ENCODE measurements at regions not wholly inside any gene's neighbourhood (a gene's known extent, or its start where the extent isn't known, plus 50 kb on each side); places are given as distances from the start of the nearest gene placed in this dataset.

- ChIA-PET CTCF (no interaction called here), POLR2A (no interaction called here)
- TF ChIP-seq CTCF (IDR thresholded peaks at IDR 0.05; ENCODE audit: unreplicated experiment): no peak
- BruUV-seq (replicated peaks): no TSS peak
- no peaks in the 10 kb centered on the region for H3K27me3 Mint-ChIP-seq (ENCODE audit: insufficient read depth, unreplicated experiment)
- H3K27ac Mint-ChIP-seq (ENCODE audit: low read depth, unreplicated experiment): no peak overlapping the region
- no peaks in the 10 kb centered on the region for H3K4me1 Mint-ChIP-seq (ENCODE audit: insufficient read depth, unreplicated experiment)
- H3K4me3 Mint-ChIP-seq (ENCODE audit: unreplicated experiment): no peak overlapping the region
- no peaks in the 10 kb centered on the region for H3K36me3 Mint-ChIP-seq (ENCODE audit: insufficient read depth, unreplicated experiment)
- no peak for DNase-seq (ENCODE audit: unreplicated experiment)
- intact Hi-C loops (cut with micrococcal nuclease): no loop called here
- peaks cover 7% of the 10 kb centered on the region for H3K9me3 Mint-ChIP-seq (ENCODE audit: unreplicated experiment)
Measured at GRCh38 chr19:29076161-29076560, 136.8 kb downstream of the UQCRFS1 start.

GRCh38 chr19:29075149-29075548 lies 137.8 kb downstream of the UQCRFS1 start:
- H3K4me3 Mint-ChIP-seq (ENCODE audit: unreplicated experiment): no peak overlapping the region
- peaks cover 11% of the 10 kb centered on the region for H3K9me3 Mint-ChIP-seq (ENCODE audit: unreplicated experiment)
- intact Hi-C loops (cut with micrococcal nuclease): no loop called here
- no peak overlapping the region for H3K27ac Mint-ChIP-seq (ENCODE audit: low read depth, unreplicated experiment)
- TF ChIP-seq CTCF (IDR thresholded peaks at IDR 0.05; ENCODE audit: unreplicated experiment): no peak
- H3K36me3 Mint-ChIP-seq (ENCODE audit: insufficient read depth, unreplicated experiment): no peaks in the 10 kb centered on the region
- no peaks in the 10 kb centered on the region for H3K27me3 Mint-ChIP-seq (ENCODE audit: insufficient read depth, unreplicated experiment)
- POLR2A ChIA-PET: no interaction called here
- CTCF ChIA-PET: interaction anchor here (0.5 kb wide), 1 partner anchor 760 kb away, joined by 3 read pairs; no protein-coding TSS in a partner anchor
- no peaks in the 10 kb centered on the region for H3K4me1 Mint-ChIP-seq (ENCODE audit: insufficient read depth, unreplicated experiment)
- DNase-seq (ENCODE audit: unreplicated experiment): no peak
- BruUV-seq (replicated peaks): no TSS peak

GRCh38 chr19:29074579-29074978 lies 138.4 kb downstream of the UQCRFS1 start:
- BruUV-seq (replicated peaks): no TSS peak
- Mint-ChIP-seq H3K27me3 (ENCODE audit: insufficient read depth, unreplicated experiment) (no peaks in the 10 kb centered on the region), H3K27ac (ENCODE audit: low read depth, unreplicated experiment) (no peak overlapping the region), H3K36me3 (ENCODE audit: insufficient read depth, unreplicated experiment) (no peaks in the 10 kb centered on the region), H3K9me3 (ENCODE audit: unreplicated experiment) (peaks cover 17% of the 10 kb centered on the region), H3K4me3 (ENCODE audit: unreplicated experiment) (no peak overlapping the region), H3K4me1 (ENCODE audit: insufficient read depth, unreplicated experiment) (no peaks in the 10 kb centered on the region)
- no peak for DNase-seq (ENCODE audit: unreplicated experiment)
- CTCF ChIA-PET: no interaction called here
- intact Hi-C loops (cut with micrococcal nuclease): no loop called here
- POLR2A ChIA-PET: no interaction called here
- no peak for TF ChIP-seq CTCF (IDR thresholded peaks at IDR 0.05; ENCODE audit: unreplicated experiment)

GRCh38 chr19:29067831-29068230 lies 145.1 kb downstream of the UQCRFS1 start:
- H3K4me3 Mint-ChIP-seq (ENCODE audit: unreplicated experiment): no peak overlapping the region
- no peaks in the 10 kb centered on the region for H3K27me3 Mint-ChIP-seq (ENCODE audit: insufficient read depth, unreplicated experiment)
- H3K4me1 Mint-ChIP-seq (ENCODE audit: insufficient read depth, unreplicated experiment): no peaks in the 10 kb centered on the region
- no peak overlapping the region for H3K27ac Mint-ChIP-seq (ENCODE audit: low read depth, unreplicated experiment)
- H3K9me3 Mint-ChIP-seq (ENCODE audit: unreplicated experiment): peaks cover 43% of the 10 kb centered on the region
- BruUV-seq (replicated peaks): no TSS peak
- ChIA-PET POLR2A (interaction anchor here (0.6 kb wide), 1 partner anchor 12 kb away, joined by 3 read pairs; no protein-coding TSS in a partner anchor), CTCF (no interaction called here)
- no peak for TF ChIP-seq CTCF (IDR thresholded peaks at IDR 0.05; ENCODE audit: unreplicated experiment)
- no peaks in the 10 kb centered on the region for H3K36me3 Mint-ChIP-seq (ENCODE audit: insufficient read depth, unreplicated experiment)
- no peak for DNase-seq (ENCODE audit: unreplicated experiment)
- intact Hi-C loops (cut with micrococcal nuclease): no loop called here
